AG09309 (cell line): ENCODE measurements at regions not wholly inside any gene's neighbourhood (a gene's known extent, or its start where the extent isn't known, plus 50 kb on each side); places are given as distances from the start of the nearest gene placed in this dataset.

ENCODE experiments used
- DNase-seq: peaks from one replicate; pipeline ENCODE4 v3.0.0-alpha.2; 2010; ENCODE audit warnings: low read depth
- H3K4me3 ChIP-seq: 2 replicates; pipeline ENCODE4 v1.5.1; 2011; ENCODE audit warnings: mild to moderate bottlenecking, low read depth, low read length, moderate library complexity; ENCODE audit not compliant: control insufficient read depth
- CTCF ChIP-seq: IDR thresholded peaks from 2 replicates; pipeline ENCODE4 v1.5.1; 2011; ENCODE audit warnings: mild to moderate bottlenecking, low read depth, low read length, inconsistent platforms; ENCODE audit not compliant: insufficient read depth, control insufficient read depth; ENCODE audit errors: missing control alignments

- DNase-seq = no peak
- no peak for TF ChIP-seq CTCF
- no peak overlapping the region for H3K4me3 ChIP-seq
Observed at GRCh38 chr9:78486661-78487060, 189.7 kb downstream of the PSAT1 start.

GRCh38 chr9:78490231-78490630, 193.3 kb downstream of the PSAT1 start:
- no peak for DNase-seq

GRCh38 chr9:78491402-78491801, 194.5 kb downstream of the PSAT1 start:
- H3K4me3 ChIP-seq = no peak overlapping the region
- no peak for TF ChIP-seq CTCF
- no peak for DNase-seq

More at GRCh38 chr9:78490231-78490630, 193.3 kb downstream of the PSAT1 start:
- no peak overlapping the region for H3K4me3 ChIP-seq
- no peak for TF ChIP-seq CTCF

GRCh38 chr9:78493166-78493742, 196.3 kb downstream of the PSAT1 start:
- DNase-seq = no peak
- TF ChIP-seq CTCF = no peak
- H3K4me3 ChIP-seq = no peak overlapping the region

GRCh38 chr9:78502566-78502965, 205.6 kb downstream of the PSAT1 start:
- H3K4me3 ChIP-seq = no peak overlapping the region
- DNase-seq = no peak
- TF ChIP-seq CTCF = no peak

GRCh38 chr9:78505546-78505945, 208.6 kb downstream of the PSAT1 start:
- H3K4me3 ChIP-seq = no peak overlapping the region
- DNase-seq = no peak
- TF ChIP-seq CTCF = no peak

GRCh38 chr9:78507037-78507436, 210.1 kb downstream of the PSAT1 start:
- H3K4me3 ChIP-seq = no peak overlapping the region
- TF ChIP-seq CTCF = no peak
- DNase-seq = no peak
